OCI-LY3 (cell line): ENCODE measurements at regions not wholly inside any gene's neighbourhood (a gene's known extent, or its start where the extent isn't known, plus 50 kb on each side); places are given as distances from the start of the nearest gene placed in this dataset.
A peak's percentile ranks its signal among the peaks of the same experiment; 100 is the strongest.

Experiments used
- H2AFZ ChIP-seq: fragments of 200-600, 300-600 bp; shearing (Covaris generic); 2 replicates; pipeline ENCODE4 v1.6.0; 2014; ENCODE audit warnings: antibody characterized with exemption, low read depth, low read length
- H3K27ac ChIP-seq: fragments of 200-600, 300-600 bp; sonication (generic); 2 replicates; pipeline ENCODE4 v1.5.1; 2014; ENCODE audit warnings: mild to moderate bottlenecking, low read length, moderate library complexity, mixed read lengths
- H3K27me3 ChIP-seq: fragments of 200-600, 300-600 bp; sonication (generic); 2 replicates; pipeline ENCODE4 v1.6.1; 2014; ENCODE audit warnings: low read depth, low read length, mixed read lengths
- H3K36me3 ChIP-seq: fragments of 200-600, 300-600 bp; sonication (generic); replicated peaks from 2 replicates; pipeline ENCODE3; 2014; ENCODE audit warnings: low read depth, low read length, mixed read lengths
- H3K4me1 ChIP-seq: fragments of 300-600, 200-600 bp; sonication (generic); 2 replicates; pipeline ENCODE4 v1.6.1; 2014; ENCODE audit warnings: low read length, mixed read lengths
- H3K4me2 ChIP-seq: fragments of 200-600, 300-600 bp; sonication (generic); 2 replicates; pipeline ENCODE4 v1.6.1; 2014; ENCODE audit warnings: low read length, mixed read lengths
- H3K4me3 ChIP-seq: fragments of 300-600, 200-600 bp; sonication (generic); 2 replicates; pipeline ENCODE4 v1.5.1; 2014; ENCODE audit warnings: antibody characterized with exemption, mild to moderate bottlenecking, low read length, moderate library complexity
- H3K79me2 ChIP-seq: fragments of 300-600, 200-600 bp; shearing (Covaris generic); 2 replicates; pipeline ENCODE4 v1.6.1; 2014; ENCODE audit warnings: mild to moderate bottlenecking, low read length, mixed read lengths
- H3K9ac ChIP-seq: fragments of 300-600, 200-600 bp; shearing (Covaris generic); 2 replicates; pipeline ENCODE4 v1.6.0; 2014; ENCODE audit warnings: mild to moderate bottlenecking, low read length, moderate library complexity
- H3K9me3 ChIP-seq: fragments of 200-600, 300-600 bp; shearing (Covaris generic); 2 replicates; pipeline ENCODE4 v1.6.1; 2014; ENCODE audit warnings: low read length, mixed read lengths; ENCODE audit not compliant: insufficient read depth
- H4K20me1 ChIP-seq: fragments of 200-600, 300-600 bp; sonication (generic); 2 replicates; pipeline ENCODE4 v1.6.1; 2016; ENCODE audit warnings: low read length, mixed read lengths; ENCODE audit not compliant: insufficient read depth
- CTCF ChIP-seq: fragments of 200-600, 300-600 bp; sonication (generic); IDR thresholded peaks from 2 replicates; pipeline ENCODE4 v1.5.1; 2014; ENCODE audit warnings: antibody characterized with exemption, low read length, low read depth
- EZH2phosphoT487 ChIP-seq: fragments of 200-600 bp; shearing (Covaris generic); IDR thresholded peaks from 2 replicates; pipeline ENCODE4 v1.6.1; 2018; ENCODE audit warnings: antibody characterized with exemption, mixed run types, low read depth

GRCh38 chr1:88300752-88301263, 383.3 kb upstream of the PKN2 start:
- Histone ChIP-seq H3K4me3 (no peak overlapping the region), H3K36me3 (no peaks in the 10 kb centered on the region), H3K9me3 (no peaks in the 10 kb centered on the region), H3K27me3 (no peaks in the 10 kb centered on the region), H3K9ac (no peak overlapping the region), H3K4me1 (peaks cover 48% of the 10 kb centered on the region), H4K20me1 (no peaks in the 10 kb centered on the region), H3K27ac (no peak overlapping the region), H2AFZ (no peak overlapping the region), H3K4me2 (no peak overlapping the region), H3K79me2 (no peaks in the 10 kb centered on the region)
- TF ChIP-seq EZH2phosphoT487 (no peak), CTCF (no peak)

GRCh38 chr1:88302843-88303486, 381.1 kb upstream of the PKN2 start:
- H3K9me3 ChIP-seq, result no peaks in the 10 kb centered on the region
- H3K27ac ChIP-seq, result no peak overlapping the region
- no peaks in the 10 kb centered on the region for H3K79me2 ChIP-seq
- peaks cover 26% of the 10 kb centered on the region for H3K4me1 ChIP-seq
- H3K9ac ChIP-seq, result no peak overlapping the region
- no peak overlapping the region for H3K4me3 ChIP-seq
- H4K20me1 ChIP-seq, result no peaks in the 10 kb centered on the region
- H3K4me2 ChIP-seq, result peak overlapping the region; percentile 42
- peak overlapping the region; percentile 58; the same call in 1 of the 2 replicates for H2AFZ ChIP-seq
- H3K36me3 ChIP-seq, result no peaks in the 10 kb centered on the region
- H3K27me3 ChIP-seq, result no peaks in the 10 kb centered on the region
- TF ChIP-seq EZH2phosphoT487 (no peak), CTCF (peak; percentile 57)

- TF ChIP-seq EZH2phosphoT487, result no peak
- TF ChIP-seq CTCF, result no peak
These were observed 372.8 kb upstream of the PKN2 start for GRCh38 chr1:88311265-88311664.

GRCh38 chr1:88311907-88312306, 372.2 kb upstream of the PKN2 start:
- no peak for TF ChIP-seq EZH2phosphoT487
- TF ChIP-seq CTCF, result no peak
- 0 out of 2 replicates have a peak, but pooled peaks cover 3% of the 10 kb centered on the region for H3K4me1 ChIP-seq
- H4K20me1 ChIP-seq, result no peaks in the 10 kb centered on the region
- no peak overlapping the region for H3K4me3 ChIP-seq
- H3K4me2 ChIP-seq, result no peak overlapping the region
- no peak overlapping the region for H2AFZ ChIP-seq
- H3K27ac ChIP-seq, result no peak overlapping the region
- H3K27me3 ChIP-seq, result no peaks in the 10 kb centered on the region
- H3K36me3 ChIP-seq, result no peaks in the 10 kb centered on the region
- no peak overlapping the region for H3K9ac ChIP-seq
- H3K79me2 ChIP-seq, result no peaks in the 10 kb centered on the region
- no peaks in the 10 kb centered on the region for H3K9me3 ChIP-seq

More at GRCh38 chr1:88311265-88311664, 372.8 kb upstream of the PKN2 start:
- Histone ChIP-seq H3K36me3 (no peaks in the 10 kb centered on the region), H2AFZ (no peak overlapping the region), H3K9ac (no peak overlapping the region), H3K9me3 (no peaks in the 10 kb centered on the region), H3K27ac (no peak overlapping the region), H3K4me2 (no peak overlapping the region), H3K4me3 (no peak overlapping the region), H4K20me1 (no peaks in the 10 kb centered on the region), H3K27me3 (no peaks in the 10 kb centered on the region), H3K4me1 (0 out of 2 replicates have a peak, but pooled peaks cover 3% of the 10 kb centered on the region), H3K79me2 (no peaks in the 10 kb centered on the region)
